IMR-90 (cell line): ENCODE measurements at regions not wholly inside any gene's neighbourhood (a gene's known extent, or its start where the extent isn't known, plus 50 kb on each side); places are given as distances from the start of the nearest gene placed in this dataset.

ENCODE experiments used
- CEBPB ChIP-seq: IDR thresholded peaks from 2 replicates; pipeline ENCODE4 v1.6.1; 2012; ENCODE audit warnings: low read depth, low read length, improper control_type of control experiment
- CHD1 ChIP-seq: IDR thresholded peaks from 2 replicates; pipeline ENCODE4 v1.6.1; 2012; ENCODE audit warnings: low read depth, low read length, improper control_type of control experiment
- FOS ChIP-seq: fragments of 150-350 bp; IDR thresholded peaks from 2 replicates; pipeline ENCODE4 v1.6.1; 2016; ENCODE audit warnings: low read depth, low read length
- MAFK ChIP-seq: IDR thresholded peaks from 2 replicates; pipeline ENCODE4 v1.6.1; 2012; ENCODE audit warnings: low read depth, low read length, improper control_type of control experiment
- MXI1 ChIP-seq: IDR thresholded peaks from 2 replicates; pipeline ENCODE4 v1.6.1; 2012; ENCODE audit warnings: low read depth, mild to moderate bottlenecking, low read length, moderate library complexity, borderline replicate concordance
- NFE2L2 ChIP-seq: fragments of 150-350 bp; IDR thresholded peaks from 2 replicates; pipeline ENCODE4 v1.6.1; 2016; ENCODE audit warnings: low read depth, mild to moderate bottlenecking, low read length
- POLR2A ChIP-seq: IDR thresholded peaks from 2 replicates; pipeline ENCODE4 v1.6.1; 2012; ENCODE audit warnings: mild to moderate bottlenecking, low read depth, low read length
- RCOR1 ChIP-seq: IDR thresholded peaks from 2 replicates; pipeline ENCODE4 v1.6.1; 2012; ENCODE audit warnings: mild to moderate bottlenecking, low read length, improper control_type of control experiment; ENCODE audit not compliant: insufficient replicate concordance
- RFX5 ChIP-seq: IDR thresholded peaks from 2 replicates; pipeline ENCODE4 v1.8.0; 2012; ENCODE audit warnings: low read depth, mild to moderate bottlenecking, low read length, moderate library complexity
- TF ChIP-seq, protein P1 (sequence below): conservative IDR thresholded peaks from 2 replicates; pipeline ENCODE4 v1.5.1; 2012; ENCODE audit warnings: mild to moderate bottlenecking, low read depth, low read length, improper control_type of control experiment
- TF ChIP-seq, protein P2 (sequence below): fragments of 150-350 bp; IDR thresholded peaks from 2 replicates; pipeline ENCODE4 v1.6.1; 2016; ENCODE audit warnings: low read depth, mild to moderate bottlenecking, low read length, moderate library complexity, borderline replicate concordance
- TF ChIP-seq, protein P3 (sequence below): fragments of 150-350 bp; IDR thresholded peaks from 2 replicates; pipeline ENCODE4 v1.6.1; 2017; ENCODE audit warnings: mild to moderate bottlenecking, antibody characterized with exemption, low read length, low read depth

DNA sequence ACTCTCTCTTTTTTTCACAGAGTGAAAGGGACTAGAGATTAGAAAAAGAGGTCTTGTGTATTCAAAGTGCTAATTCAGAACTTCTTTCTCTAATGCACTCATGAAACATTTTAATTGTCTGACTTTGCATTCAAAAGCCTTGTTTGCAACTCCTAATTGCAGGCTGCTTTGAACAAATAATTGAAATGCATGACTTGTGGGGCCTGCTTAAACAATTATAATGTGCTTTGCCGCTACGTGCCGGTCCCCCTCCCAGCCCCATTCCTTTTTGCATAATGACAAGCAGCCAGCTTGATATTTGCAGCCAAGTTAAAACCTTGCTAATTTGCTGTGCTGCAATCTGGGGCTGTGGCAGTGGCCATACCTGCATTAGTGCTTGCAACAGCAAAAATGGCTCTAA lies 114.5 kb downstream of the FOXB1 start:
- TF ChIP-seq CHD1 (no peak), POLR2A (no peak), FOS (no peak), NFE2L2 (no peak), RFX5 (no peak), MXI1 (no peak), MAFK (no peak), RCOR1 (no peak), CEBPB (no peak)
- TF ChIP-seq, protein P1, sequence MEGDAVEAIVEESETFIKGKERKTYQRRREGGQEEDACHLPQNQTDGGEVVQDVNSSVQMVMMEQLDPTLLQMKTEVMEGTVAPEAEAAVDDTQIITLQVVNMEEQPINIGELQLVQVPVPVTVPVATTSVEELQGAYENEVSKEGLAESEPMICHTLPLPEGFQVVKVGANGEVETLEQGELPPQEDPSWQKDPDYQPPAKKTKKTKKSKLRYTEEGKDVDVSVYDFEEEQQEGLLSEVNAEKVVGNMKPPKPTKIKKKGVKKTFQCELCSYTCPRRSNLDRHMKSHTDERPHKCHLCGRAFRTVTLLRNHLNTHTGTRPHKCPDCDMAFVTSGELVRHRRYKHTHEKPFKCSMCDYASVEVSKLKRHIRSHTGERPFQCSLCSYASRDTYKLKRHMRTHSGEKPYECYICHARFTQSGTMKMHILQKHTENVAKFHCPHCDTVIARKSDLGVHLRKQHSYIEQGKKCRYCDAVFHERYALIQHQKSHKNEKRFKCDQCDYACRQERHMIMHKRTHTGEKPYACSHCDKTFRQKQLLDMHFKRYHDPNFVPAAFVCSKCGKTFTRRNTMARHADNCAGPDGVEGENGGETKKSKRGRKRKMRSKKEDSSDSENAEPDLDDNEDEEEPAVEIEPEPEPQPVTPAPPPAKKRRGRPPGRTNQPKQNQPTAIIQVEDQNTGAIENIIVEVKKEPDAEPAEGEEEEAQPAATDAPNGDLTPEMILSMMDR, result no peak
- TF ChIP-seq, protein P2, sequence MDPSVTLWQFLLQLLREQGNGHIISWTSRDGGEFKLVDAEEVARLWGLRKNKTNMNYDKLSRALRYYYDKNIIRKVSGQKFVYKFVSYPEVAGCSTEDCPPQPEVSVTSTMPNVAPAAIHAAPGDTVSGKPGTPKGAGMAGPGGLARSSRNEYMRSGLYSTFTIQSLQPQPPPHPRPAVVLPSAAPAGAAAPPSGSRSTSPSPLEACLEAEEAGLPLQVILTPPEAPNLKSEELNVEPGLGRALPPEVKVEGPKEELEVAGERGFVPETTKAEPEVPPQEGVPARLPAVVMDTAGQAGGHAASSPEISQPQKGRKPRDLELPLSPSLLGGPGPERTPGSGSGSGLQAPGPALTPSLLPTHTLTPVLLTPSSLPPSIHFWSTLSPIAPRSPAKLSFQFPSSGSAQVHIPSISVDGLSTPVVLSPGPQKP, result no peak
- TF ChIP-seq, protein P3, sequence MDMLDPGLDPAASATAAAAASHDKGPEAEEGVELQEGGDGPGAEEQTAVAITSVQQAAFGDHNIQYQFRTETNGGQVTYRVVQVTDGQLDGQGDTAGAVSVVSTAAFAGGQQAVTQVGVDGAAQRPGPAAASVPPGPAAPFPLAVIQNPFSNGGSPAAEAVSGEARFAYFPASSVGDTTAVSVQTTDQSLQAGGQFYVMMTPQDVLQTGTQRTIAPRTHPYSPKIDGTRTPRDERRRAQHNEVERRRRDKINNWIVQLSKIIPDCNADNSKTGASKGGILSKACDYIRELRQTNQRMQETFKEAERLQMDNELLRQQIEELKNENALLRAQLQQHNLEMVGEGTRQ, result no peak
